ENCODE measurements at regions not wholly inside any gene's neighbourhood (a gene's known extent, or its start where the extent isn't known, plus 50 kb on each side); places are given as distances from the start of the nearest gene placed in this dataset.
"Not testable (repeated sequence)": the region's sequence is repeated elsewhere in the genome, so short reads cannot be mapped to it uniquely, and the experiment has no call there.

GRCh38 chr13:33561627-33562026 is 256.3 kb upstream of the RFC3 start:
- no peaks in the 10 kb centered on the region for H3K27me3 ChIP-seq (replicated peaks; ENCODE audit: insufficient read depth, low read depth, low read length, poor library complexity)
- no peak for TF ChIP-seq EZH2 (IDR thresholded peaks at IDR 0.05; ENCODE audit: borderline replicate concordance, low read depth, low read length, poor library complexity, severe bottlenecking)
- TF ChIP-seq, protein P1, sequence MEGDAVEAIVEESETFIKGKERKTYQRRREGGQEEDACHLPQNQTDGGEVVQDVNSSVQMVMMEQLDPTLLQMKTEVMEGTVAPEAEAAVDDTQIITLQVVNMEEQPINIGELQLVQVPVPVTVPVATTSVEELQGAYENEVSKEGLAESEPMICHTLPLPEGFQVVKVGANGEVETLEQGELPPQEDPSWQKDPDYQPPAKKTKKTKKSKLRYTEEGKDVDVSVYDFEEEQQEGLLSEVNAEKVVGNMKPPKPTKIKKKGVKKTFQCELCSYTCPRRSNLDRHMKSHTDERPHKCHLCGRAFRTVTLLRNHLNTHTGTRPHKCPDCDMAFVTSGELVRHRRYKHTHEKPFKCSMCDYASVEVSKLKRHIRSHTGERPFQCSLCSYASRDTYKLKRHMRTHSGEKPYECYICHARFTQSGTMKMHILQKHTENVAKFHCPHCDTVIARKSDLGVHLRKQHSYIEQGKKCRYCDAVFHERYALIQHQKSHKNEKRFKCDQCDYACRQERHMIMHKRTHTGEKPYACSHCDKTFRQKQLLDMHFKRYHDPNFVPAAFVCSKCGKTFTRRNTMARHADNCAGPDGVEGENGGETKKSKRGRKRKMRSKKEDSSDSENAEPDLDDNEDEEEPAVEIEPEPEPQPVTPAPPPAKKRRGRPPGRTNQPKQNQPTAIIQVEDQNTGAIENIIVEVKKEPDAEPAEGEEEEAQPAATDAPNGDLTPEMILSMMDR (conservative IDR thresholded peaks at IDR 0.05; ENCODE audit: low read depth, low read length): no peak
- no peaks in the 10 kb centered on the region for H3K9me3 ChIP-seq (ENCODE audit: low read depth, low read length, poor library complexity, severe bottlenecking)
- ChIA-PET CTCF (no interaction called here), POLR2A (ENCODE audit: low non-redundant PET) (no interaction called here)
- H3K4me1 ChIP-seq (ENCODE audit: insufficient read depth, low read length, poor library complexity, severe bottlenecking): peaks cover 6% of the 10 kb centered on the region
- H3K36me3 ChIP-seq (ENCODE audit: insufficient read depth, low read length, poor library complexity, severe bottlenecking): no peaks in the 10 kb centered on the region
- H3K4me3 ChIP-seq (ENCODE audit: low read depth, low read length, poor library complexity, severe bottlenecking): no peak overlapping the region
- intact Hi-C loops (cut with micrococcal nuclease; ENCODE audit: unreplicated experiment): no loop called here
- BruUV-seq (replicated peaks): no TSS peak
- DNase-seq (ENCODE audit: low spot score): no peak
- H3K27ac ChIP-seq (ENCODE audit: low read depth, low read length, poor library complexity, severe bottlenecking): no peak overlapping the region

DNA sequence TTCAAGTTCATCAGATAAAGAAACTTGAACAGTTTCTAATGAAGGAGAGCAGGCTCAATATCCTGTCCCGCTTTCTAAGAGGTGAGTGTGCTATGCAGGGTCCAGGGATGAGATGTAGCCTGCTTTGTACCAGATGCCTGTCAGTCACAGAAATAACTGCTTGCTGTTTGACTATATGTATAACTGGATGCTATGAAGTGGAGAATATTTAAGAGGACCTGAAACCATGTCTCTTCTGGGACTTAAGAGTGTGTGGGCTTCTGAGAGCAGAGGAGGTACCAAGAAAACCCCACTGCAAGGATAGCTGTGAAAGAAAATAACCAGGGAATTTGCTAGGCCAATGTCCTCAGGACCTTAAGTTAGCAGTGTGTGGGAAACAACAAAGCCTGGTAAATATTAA is 246.3 kb upstream of the RFC3 start:
- Histone ChIP-seq H3K4me1 (ENCODE audit: insufficient read depth, low read length, poor library complexity, severe bottlenecking) (peaks cover 14% of the 10 kb centered on the region), H3K4me3 (ENCODE audit: low read depth, low read length, poor library complexity, severe bottlenecking) (no peak overlapping the region), H3K27me3 (replicated peaks; ENCODE audit: insufficient read depth, low read depth, low read length, poor library complexity) (no peaks in the 10 kb centered on the region), H3K9me3 (ENCODE audit: low read depth, low read length, poor library complexity, severe bottlenecking) (no peaks in the 10 kb centered on the region), H3K36me3 (ENCODE audit: insufficient read depth, low read length, poor library complexity, severe bottlenecking) (no peaks in the 10 kb centered on the region), H3K27ac (ENCODE audit: low read depth, low read length, poor library complexity, severe bottlenecking) (no peak overlapping the region)
- intact Hi-C loops (cut with micrococcal nuclease; ENCODE audit: unreplicated experiment): no loop called here
- no peak for TF ChIP-seq EZH2 (IDR thresholded peaks at IDR 0.05; ENCODE audit: borderline replicate concordance, low read depth, low read length, poor library complexity, severe bottlenecking)
- TF ChIP-seq, protein P1 (conservative IDR thresholded peaks at IDR 0.05; ENCODE audit: low read depth, low read length): no peak
- CTCF ChIA-PET: no interaction called here
- BruUV-seq (replicated peaks): no TSS peak
- no peak for DNase-seq (ENCODE audit: low spot score)
- POLR2A ChIA-PET (ENCODE audit: low non-redundant PET): no interaction called here

DNA sequence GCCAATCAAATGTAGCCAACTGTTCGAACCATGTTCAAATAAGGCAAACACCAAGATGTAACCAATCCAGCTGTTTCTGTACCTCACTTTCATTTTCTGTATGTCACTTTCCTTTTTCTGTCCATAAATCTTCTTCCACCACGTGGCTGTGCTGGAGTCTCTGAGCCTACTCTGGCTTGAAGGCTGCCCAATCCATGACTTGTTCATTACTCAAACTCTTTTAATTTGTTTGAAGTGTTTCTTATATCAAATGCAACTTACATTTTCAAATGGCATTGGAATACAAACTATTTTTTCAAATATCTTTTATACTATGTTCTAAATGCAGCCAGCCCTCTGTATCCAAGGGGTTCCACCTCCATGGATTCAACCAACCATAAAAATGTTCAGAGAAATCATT is 245.6 kb upstream of the RFC3 start:
- POLR2A ChIA-PET (ENCODE audit: low non-redundant PET); DNase-seq (ENCODE audit: low spot score); H3K4me3 ChIP-seq (ENCODE audit: low read depth, low read length, poor library complexity, severe bottlenecking); H3K36me3 ChIP-seq (ENCODE audit: insufficient read depth, low read length, poor library complexity, severe bottlenecking); CTCF ChIA-PET; BruUV-seq (replicated peaks); intact Hi-C loops (cut with micrococcal nuclease; ENCODE audit: unreplicated experiment); H3K27ac ChIP-seq (ENCODE audit: low read depth, low read length, poor library complexity, severe bottlenecking); H3K9me3 ChIP-seq (ENCODE audit: low read depth, low read length, poor library complexity, severe bottlenecking); H3K27me3 ChIP-seq (replicated peaks; ENCODE audit: insufficient read depth, low read depth, low read length, poor library complexity): not testable (repeated sequence)
- peaks cover 22% of the 10 kb centered on the region for H3K4me1 ChIP-seq (ENCODE audit: insufficient read depth, low read length, poor library complexity, severe bottlenecking)

DNA sequence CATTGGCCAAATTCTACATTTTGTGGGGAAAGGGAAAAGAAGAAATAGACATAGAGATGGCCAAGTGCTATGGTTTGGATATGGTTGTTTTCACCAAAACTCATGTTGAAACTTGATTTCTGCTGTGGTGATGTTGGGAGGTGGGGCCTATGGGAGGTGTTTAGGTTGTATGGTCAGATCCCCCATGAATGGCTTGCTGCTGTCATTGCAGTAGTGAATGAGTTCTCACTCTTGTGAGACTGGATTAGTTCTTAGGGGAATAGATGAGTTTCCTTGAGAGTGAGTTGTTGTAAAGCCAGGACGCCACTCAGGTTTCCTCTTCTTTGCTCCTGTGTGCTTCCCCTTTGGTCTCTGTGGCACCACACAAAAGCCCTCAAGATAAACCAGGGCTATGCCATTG is 242.6 kb upstream of the RFC3 start:
- CTCF ChIA-PET: no interaction called here

More for the DNA sequence above, 242.6 kb upstream of the RFC3 start:
- H3K9me3 ChIP-seq (ENCODE audit: low read depth, low read length, poor library complexity, severe bottlenecking): no peaks in the 10 kb centered on the region
- peaks cover 28% of the 10 kb centered on the region for H3K4me1 ChIP-seq (ENCODE audit: insufficient read depth, low read length, poor library complexity, severe bottlenecking)
- H3K27ac ChIP-seq (ENCODE audit: low read depth, low read length, poor library complexity, severe bottlenecking): peak overlapping the region; percentile 81
- H3K36me3 ChIP-seq (ENCODE audit: insufficient read depth, low read length, poor library complexity, severe bottlenecking): no peaks in the 10 kb centered on the region
- POLR2A ChIA-PET (ENCODE audit: low non-redundant PET): no interaction called here
- no peak for DNase-seq (ENCODE audit: low spot score)
- no peak overlapping the region for H3K4me3 ChIP-seq (ENCODE audit: low read depth, low read length, poor library complexity, severe bottlenecking)
- TF ChIP-seq EZH2 (IDR thresholded peaks at IDR 0.05; ENCODE audit: borderline replicate concordance, low read depth, low read length, poor library complexity, severe bottlenecking): no peak
- TF ChIP-seq, protein P1 (conservative IDR thresholded peaks at IDR 0.05; ENCODE audit: low read depth, low read length): no peak
- H3K27me3 ChIP-seq (replicated peaks; ENCODE audit: insufficient read depth, low read depth, low read length, poor library complexity): no peaks in the 10 kb centered on the region
- BruUV-seq (replicated peaks): no TSS peak
- intact Hi-C loops (cut with micrococcal nuclease; ENCODE audit: unreplicated experiment): no loop called here
